OCI-LY3 (cell line): ENCODE measurements at regions not wholly inside any gene's neighbourhood (a gene's known extent, or its start where the extent isn't known, plus 50 kb on each side); places are given as distances from the start of the nearest gene placed in this dataset.

Experiments
- EZH2phosphoT487 ChIP-seq: fragments of 200-600 bp; shearing (Covaris generic); IDR thresholded peaks from 2 replicates; pipeline ENCODE4 v1.6.1; 2018; ENCODE audit warnings: antibody characterized with exemption, mixed run types, low read depth
- TF ChIP-seq, protein P1 (sequence below): fragments of 200-600, 300-600 bp; sonication (generic); IDR thresholded peaks from 2 replicates; pipeline ENCODE4 v1.5.1; 2014; ENCODE audit warnings: antibody characterized with exemption, low read length, low read depth

DNA sequence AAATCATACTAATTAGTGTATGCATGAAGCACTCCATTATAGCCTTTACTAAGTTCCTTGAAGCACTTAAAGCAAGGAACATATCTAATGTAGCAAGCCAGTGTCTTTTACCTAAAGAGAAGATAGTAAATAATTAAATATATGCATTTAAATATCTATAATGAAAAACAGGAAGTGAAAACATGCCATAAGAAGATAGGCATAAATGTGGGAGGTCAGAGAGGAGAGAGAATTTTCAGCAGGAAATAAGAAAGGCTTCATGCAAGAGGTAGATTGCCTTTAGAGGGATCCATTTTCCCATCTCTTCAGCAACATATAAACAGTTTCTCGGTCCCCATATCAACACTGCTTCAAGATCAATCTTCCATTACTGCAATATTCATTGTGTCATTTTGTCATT is 599.8 kb downstream of the FRK start:
- TF ChIP-seq, protein P1, sequence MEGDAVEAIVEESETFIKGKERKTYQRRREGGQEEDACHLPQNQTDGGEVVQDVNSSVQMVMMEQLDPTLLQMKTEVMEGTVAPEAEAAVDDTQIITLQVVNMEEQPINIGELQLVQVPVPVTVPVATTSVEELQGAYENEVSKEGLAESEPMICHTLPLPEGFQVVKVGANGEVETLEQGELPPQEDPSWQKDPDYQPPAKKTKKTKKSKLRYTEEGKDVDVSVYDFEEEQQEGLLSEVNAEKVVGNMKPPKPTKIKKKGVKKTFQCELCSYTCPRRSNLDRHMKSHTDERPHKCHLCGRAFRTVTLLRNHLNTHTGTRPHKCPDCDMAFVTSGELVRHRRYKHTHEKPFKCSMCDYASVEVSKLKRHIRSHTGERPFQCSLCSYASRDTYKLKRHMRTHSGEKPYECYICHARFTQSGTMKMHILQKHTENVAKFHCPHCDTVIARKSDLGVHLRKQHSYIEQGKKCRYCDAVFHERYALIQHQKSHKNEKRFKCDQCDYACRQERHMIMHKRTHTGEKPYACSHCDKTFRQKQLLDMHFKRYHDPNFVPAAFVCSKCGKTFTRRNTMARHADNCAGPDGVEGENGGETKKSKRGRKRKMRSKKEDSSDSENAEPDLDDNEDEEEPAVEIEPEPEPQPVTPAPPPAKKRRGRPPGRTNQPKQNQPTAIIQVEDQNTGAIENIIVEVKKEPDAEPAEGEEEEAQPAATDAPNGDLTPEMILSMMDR: no peak
- no peak for TF ChIP-seq EZH2phosphoT487
